ENCODE measurements at regions not wholly inside any gene's neighbourhood (a gene's known extent, or its start where the extent isn't known, plus 50 kb on each side); places are given as distances from the start of the nearest gene placed in this dataset.

- no peaks in the 10 kb centered on the region for H3K36me3 ChIP-seq
- no peak for TF ChIP-seq CTCF (IDR thresholded peaks at IDR 0.05)
- H3K4me3 ChIP-seq, result no peak overlapping the region
- H3K27ac ChIP-seq, result no peak overlapping the region
- ATAC-seq (no peak), DNase-seq (no peak)
- intact Hi-C loops (cut with DNase I), result no loop called here
- H3K27me3 ChIP-seq, result no peaks in the 10 kb centered on the region
- peaks cover 0 to 8% of the 10 kb centered on the region in 2 donors for H3K9me3 ChIP-seq
- H3K4me1 ChIP-seq, result peaks cover 0 to 12% of the 10 kb centered on the region in 2 donors
Observed at GRCh38 chr1:221154932-221155331, 275.7 kb downstream of the HLX start.

- H3K27ac ChIP-seq, result no peak overlapping the region
- ATAC-seq (no peak), DNase-seq (no peak)
- no peaks in the 10 kb centered on the region for H3K9me3 ChIP-seq
- H3K4me3 ChIP-seq, result no peak overlapping the region
- peaks cover 4 to 27% of the 10 kb centered on the region in 2 donors for H3K4me1 ChIP-seq
- H3K27me3 ChIP-seq, result no peaks in the 10 kb centered on the region
- intact Hi-C loops (cut with DNase I), result no loop called here
- no peak for TF ChIP-seq CTCF (IDR thresholded peaks at IDR 0.05)
- H3K36me3 ChIP-seq, result no peaks in the 10 kb centered on the region
Observed at GRCh38 chr1:221157026-221157761, 278.0 kb downstream of the HLX start.

GRCh38 chr1:221159608-221160007 is 280.4 kb downstream of the HLX start:
- TF ChIP-seq CTCF (IDR thresholded peaks at IDR 0.05), result no peak
- Histone ChIP-seq H3K4me3 (no peak overlapping the region), H3K36me3 (no peaks in the 10 kb centered on the region), H3K27me3 (no peaks in the 10 kb centered on the region), H3K27ac (no peak overlapping the region), H3K9me3 (no peaks in the 10 kb centered on the region), H3K4me1 (peaks cover 4 to 48% of the 10 kb centered on the region in 2 donors)
- intact Hi-C loops (cut with DNase I), result no loop called here
- DNase-seq, result no peak
- no peak for ATAC-seq

GRCh38 chr1:221161571-221162041 is 282.4 kb downstream of the HLX start:
- no peaks in the 10 kb centered on the region for H3K27me3 ChIP-seq
- H3K9me3 ChIP-seq, result no peaks in the 10 kb centered on the region
- peaks cover 4 to 64% of the 10 kb centered on the region in 2 donors for H3K4me1 ChIP-seq
- H3K4me3 ChIP-seq, result no peak overlapping the region
- H3K36me3 ChIP-seq, result no peaks in the 10 kb centered on the region
- ATAC-seq (peak; percentile 22), DNase-seq (no peak)
- intact Hi-C loops (cut with DNase I), result no loop called here
- no peak for TF ChIP-seq CTCF (IDR thresholded peaks at IDR 0.05)
- peak overlapping the region in 1 of 2 donors; percentile 9 for H3K27ac ChIP-seq

- intact Hi-C loops (cut with DNase I), result no loop called here
- DNase-seq, result no peak
- no peak for ATAC-seq
- Histone ChIP-seq H3K27me3 (no peaks in the 10 kb centered on the region), H3K27ac (peak overlapping the region in 1 of 2 donors; percentile 1), H3K4me3 (no peak overlapping the region), H3K36me3 (no peaks in the 10 kb centered on the region), H3K9me3 (no peaks in the 10 kb centered on the region), H3K4me1 (peaks cover 4 to 59% of the 10 kb centered on the region in 2 donors)
- TF ChIP-seq CTCF (IDR thresholded peaks at IDR 0.05), result no peak
Observed at GRCh38 chr1:221162352-221162751, 283.1 kb downstream of the HLX start.

Measured in left lung (tissue), 4 donors.